ENCODE measurements at regions not wholly inside any gene's neighbourhood (a gene's known extent, or its start where the extent isn't known, plus 50 kb on each side); places are given as distances from the start of the nearest gene placed in this dataset.

- H3K9me2 ChIP-seq (ENCODE audit: insufficient read depth, low read length) = no peaks in the 10 kb centered on the region
- H4K20me1 ChIP-seq (ENCODE audit: insufficient read depth) = no peaks in the 10 kb centered on the region
- no peaks in the 10 kb centered on the region for H3K27me3 ChIP-seq (ENCODE audit: insufficient read depth, low read depth, low read length)
- no peak for TF ChIP-seq SMC3 (conservative IDR thresholded peaks at IDR 0.05; ENCODE audit: poor library complexity)
- no peak for TF ChIP-seq RAD21 (conservative IDR thresholded peaks at IDR 0.05)
- TF ChIP-seq EP300 (conservative IDR thresholded peaks at IDR 0.05; ENCODE audit: poor library complexity, severe bottlenecking) = no peak
- TF ChIP-seq REST (IDR thresholded peaks at IDR 0.05; ENCODE audit: borderline replicate concordance) = no peak
- TF ChIP-seq TAF1 (IDR thresholded peaks at IDR 0.05; ENCODE audit: low read depth) = no peak
- TF ChIP-seq POLR2AphosphoS5 (IDR thresholded peaks at IDR 0.05) = no peak
- TF ChIP-seq CTCF (IDR thresholded peaks at IDR 0.05; ENCODE audit: poor library complexity, severe bottlenecking) = no peak
- no peak for TF ChIP-seq MXI1 (conservative IDR thresholded peaks at IDR 0.05; ENCODE audit: poor library complexity, severe bottlenecking)
- TF ChIP-seq EZH2 (IDR thresholded peaks at IDR 0.05; ENCODE audit: borderline replicate concordance, insufficient read depth, low read length, poor library complexity, severe bottlenecking) = no peak
- H3K4me3 ChIP-seq (ENCODE audit: low read length) = no peak overlapping the region
- no peaks in the 10 kb centered on the region for H3K79me2 ChIP-seq (replicated peaks; ENCODE audit: insufficient read depth, low read length)
- H3K9ac ChIP-seq (ENCODE audit: low read length) = no peak overlapping the region
- H3F3A ChIP-seq (ENCODE audit: insufficient read depth, low read length, poor library complexity, severe bottlenecking) = no peaks in the 10 kb centered on the region
- H3K27ac ChIP-seq (ENCODE audit: low read length) = no peak overlapping the region
- no peak overlapping the region for H2AFZ ChIP-seq (ENCODE audit: low read depth, low read length)
- no peaks in the 10 kb centered on the region for H3K9me3 ChIP-seq (ENCODE audit: low read length)
- H3K4me2 ChIP-seq (ENCODE audit: low read length) = no peak overlapping the region
- H3K36me3 ChIP-seq (ENCODE audit: insufficient read depth, low read length) = no peaks in the 10 kb centered on the region
These were observed 95.9 kb upstream of the PRR20G start for GRCh38 chr3:127383656-127384179.

- Histone ChIP-seq H3K4me3 (ENCODE audit: low read length) (no peak overlapping the region), H4K20me1 (ENCODE audit: insufficient read depth) (no peaks in the 10 kb centered on the region), H3K9ac (ENCODE audit: low read length) (no peak overlapping the region), H3F3A (ENCODE audit: insufficient read depth, low read length, poor library complexity, severe bottlenecking) (no peaks in the 10 kb centered on the region), H3K9me2 (ENCODE audit: insufficient read depth, low read length) (no peaks in the 10 kb centered on the region), H3K36me3 (ENCODE audit: insufficient read depth, low read length) (no peaks in the 10 kb centered on the region), H3K27ac (ENCODE audit: low read length) (no peak overlapping the region), H3K79me2 (replicated peaks; ENCODE audit: insufficient read depth, low read length) (no peaks in the 10 kb centered on the region), H3K4me2 (ENCODE audit: low read length) (no peak overlapping the region), H2AFZ (ENCODE audit: low read depth, low read length) (no peak overlapping the region), H3K27me3 (ENCODE audit: insufficient read depth, low read depth, low read length) (no peaks in the 10 kb centered on the region), H3K9me3 (ENCODE audit: low read length) (no peaks in the 10 kb centered on the region)
- TF ChIP-seq EZH2 (IDR thresholded peaks at IDR 0.05; ENCODE audit: borderline replicate concordance, insufficient read depth, low read length, poor library complexity, severe bottlenecking) = no peak
- no peak for TF ChIP-seq RAD21 (conservative IDR thresholded peaks at IDR 0.05)
- TF ChIP-seq SMC3 (conservative IDR thresholded peaks at IDR 0.05; ENCODE audit: poor library complexity) = no peak
- TF ChIP-seq POLR2AphosphoS5 (IDR thresholded peaks at IDR 0.05) = no peak
- no peak for TF ChIP-seq TAF1 (IDR thresholded peaks at IDR 0.05; ENCODE audit: low read depth)
- no peak for TF ChIP-seq EP300 (conservative IDR thresholded peaks at IDR 0.05; ENCODE audit: poor library complexity, severe bottlenecking)
- no peak for TF ChIP-seq CTCF (IDR thresholded peaks at IDR 0.05; ENCODE audit: poor library complexity, severe bottlenecking)
These were observed 90.2 kb upstream of the PRR20G start for GRCh38 chr3:127377801-127378655.

All from neural cell (in vitro differentiated cells).